ENCODE measurements at regions not wholly inside any gene's neighbourhood (a gene's known extent, or its start where the extent isn't known, plus 50 kb on each side); places are given as distances from the start of the nearest gene placed in this dataset.
"Not testable (repeated sequence)": the region's sequence is repeated elsewhere in the genome, so short reads cannot be mapped to it uniquely, and the experiment has no call there.

DNA sequence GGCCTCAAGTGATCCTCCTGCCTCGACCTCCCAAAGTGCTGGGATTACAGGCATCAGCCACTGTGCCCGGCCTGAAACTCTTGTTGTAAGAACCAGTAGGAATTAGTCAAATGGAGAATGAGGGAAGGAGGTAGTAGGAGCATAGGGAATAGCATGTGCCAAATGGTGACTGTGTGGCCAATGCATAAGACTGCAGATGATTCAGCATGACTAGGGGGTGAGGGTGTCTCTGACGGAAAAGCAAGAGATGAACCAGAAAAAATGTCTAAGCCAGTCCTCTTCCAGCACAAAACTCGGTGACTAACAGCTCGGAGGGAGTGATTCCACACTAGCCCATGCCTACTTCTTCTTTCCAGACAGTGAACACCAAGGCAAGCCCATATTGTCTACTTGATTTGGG is 58.2 kb upstream of the DUSP21 start:
- no peak for DNase-seq (ENCODE audit: low spot score in 2 of 2)
- no peak for FAIRE-seq

DNA sequence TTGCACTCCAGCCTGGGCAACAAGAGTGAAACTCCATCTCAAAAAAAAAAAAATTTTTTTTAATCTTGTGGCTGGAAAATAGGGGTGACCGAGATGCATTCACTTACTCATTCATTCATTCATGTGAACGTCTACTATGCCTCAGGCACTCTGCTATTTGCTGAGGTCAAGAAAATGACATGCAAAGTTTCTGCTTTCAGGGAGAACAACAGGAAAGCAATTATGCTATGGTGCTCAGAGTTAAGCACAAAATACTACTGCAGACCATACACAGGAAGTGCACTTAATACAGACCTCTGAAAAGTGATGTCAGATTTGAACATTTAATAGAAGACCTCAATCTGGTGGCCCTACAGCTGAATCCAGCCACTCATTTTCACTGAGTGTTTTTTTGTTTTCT is 59.6 kb upstream of the DUSP21 start:
- FAIRE-seq (no peak), DNase-seq (ENCODE audit: low spot score in 2 of 2) (no peak)

DNA sequence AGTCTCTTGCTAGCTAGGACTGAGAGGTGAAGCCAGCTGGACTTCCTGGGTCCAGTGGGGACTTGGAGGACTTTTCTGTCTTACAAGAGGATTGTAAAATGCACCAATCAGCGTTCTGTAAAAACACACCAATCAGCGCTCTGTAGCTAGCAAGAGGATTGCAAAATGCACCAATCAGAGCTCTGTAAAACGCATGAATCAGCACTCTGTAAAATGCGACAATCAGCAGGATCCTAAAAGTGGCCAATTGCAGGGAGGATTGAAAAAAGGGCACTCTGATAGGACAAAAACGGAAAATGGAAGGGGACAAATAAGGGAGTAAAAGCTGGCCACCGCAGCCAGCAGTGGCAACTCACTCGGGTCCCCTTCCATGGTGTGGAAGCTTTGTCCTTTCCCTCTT is 65.6 kb upstream of the DUSP21 start:
- FAIRE-seq (no peak), DNase-seq (ENCODE audit: low spot score in 2 of 2) (no peak)

DNA sequence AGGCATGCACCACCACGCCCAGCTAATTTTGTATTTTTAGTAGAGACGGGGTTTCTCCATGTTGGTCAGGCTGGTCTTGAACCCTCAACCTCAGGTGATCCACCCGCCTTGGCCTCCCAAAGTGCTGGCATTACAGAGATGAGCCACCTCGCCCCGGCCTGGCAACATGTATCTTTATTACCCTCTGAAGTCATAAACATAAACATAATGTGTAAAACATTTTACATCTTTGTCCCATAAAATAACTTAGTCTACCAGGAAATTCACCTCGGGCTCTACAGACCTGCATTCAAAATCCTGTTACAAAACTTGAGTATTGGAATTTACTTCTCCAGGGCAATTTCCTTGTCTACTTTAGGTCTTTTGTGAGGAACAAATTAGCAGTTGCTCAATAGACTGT is 68.1 kb upstream of the DUSP21 start:
- DNase-seq (ENCODE audit: low spot score in 2 of 2) (no peak), FAIRE-seq (no peak)

DNA sequence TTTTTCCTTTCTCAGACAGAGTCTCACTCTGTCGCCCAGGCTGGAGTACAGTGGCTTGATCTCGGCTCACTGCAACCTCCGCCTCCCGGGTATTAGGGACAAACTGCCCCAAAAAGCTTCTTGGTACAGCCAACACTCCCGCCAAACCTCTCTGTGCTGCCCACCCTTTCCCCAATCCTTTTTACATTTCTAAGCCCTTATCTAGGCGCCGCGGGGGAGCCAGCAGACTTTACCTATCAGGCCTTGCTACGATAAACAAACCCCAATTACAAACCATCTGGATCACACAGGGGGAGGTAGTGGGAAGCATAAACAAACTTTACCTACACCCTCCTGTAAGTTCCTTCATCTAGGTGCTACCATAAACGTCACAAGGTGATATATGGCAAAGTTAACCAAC is 69.8 kb upstream of the DUSP21 start:
- not testable (repeated sequence) for DNase-seq (ENCODE audit: low spot score in 2 of 2); FAIRE-seq

DNA sequence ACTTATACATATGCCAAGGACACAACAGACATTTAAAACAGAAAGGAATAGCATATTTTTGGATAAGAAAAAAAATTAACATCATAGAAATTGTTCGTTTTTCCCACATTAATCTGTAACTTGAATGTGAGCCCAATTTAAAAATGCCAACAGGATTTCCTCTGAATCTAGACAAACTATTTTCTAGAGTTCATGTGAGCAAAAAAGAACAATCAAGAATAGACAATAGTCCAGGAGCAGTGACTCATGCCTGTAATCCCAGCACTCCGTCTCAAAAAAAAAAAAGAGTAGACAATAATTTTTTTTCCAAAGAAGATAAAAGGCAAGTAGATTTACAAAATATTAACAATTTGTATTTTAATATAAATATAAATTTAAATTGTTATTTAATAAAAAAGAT is 73.7 kb upstream of the DUSP21 start:
- FAIRE-seq (peak; percentile 50), DNase-seq (ENCODE audit: low spot score in 2 of 2) (no peak)

DNA sequence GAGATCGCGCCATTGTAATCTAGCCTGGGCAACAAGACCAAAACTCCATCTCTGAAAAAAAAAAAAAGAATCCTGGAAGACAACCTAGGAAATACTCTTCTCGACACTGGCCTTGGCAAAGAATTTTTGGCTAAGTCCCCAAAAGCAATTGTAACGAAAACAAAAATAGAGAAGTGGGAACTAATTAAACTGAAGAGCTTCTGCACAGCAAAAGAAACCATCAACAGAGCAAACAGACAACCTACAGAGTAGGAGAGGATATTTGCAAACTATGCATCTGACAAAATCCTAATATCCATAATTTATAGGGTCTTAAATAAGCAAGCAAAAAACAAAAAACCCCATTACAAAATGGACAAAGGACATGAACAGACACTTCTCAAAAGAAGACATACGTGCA is 76.5 kb upstream of the DUSP21 start:
- FAIRE-seq (no peak), DNase-seq (ENCODE audit: low spot score in 2 of 2) (no peak)

DNA sequence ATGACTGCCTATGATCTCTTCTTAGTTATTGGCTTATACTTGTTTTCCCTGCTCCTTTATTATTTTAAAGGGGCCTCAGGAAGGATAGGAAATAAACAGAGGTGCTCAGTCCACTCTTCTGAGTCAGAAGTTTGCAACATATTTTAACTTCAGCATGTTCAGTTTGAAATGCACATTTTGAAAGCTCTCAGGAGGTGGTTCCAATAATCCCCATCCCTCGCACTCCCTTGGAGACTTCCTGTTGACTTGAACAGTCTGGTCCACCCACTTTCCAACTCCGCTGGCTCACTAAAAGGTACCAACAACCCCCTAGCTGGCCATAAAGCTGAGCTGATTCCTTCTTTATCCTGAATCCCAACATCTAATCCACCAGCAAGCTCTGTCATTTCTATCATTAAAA is 78.3 kb upstream of the DUSP21 start:
- FAIRE-seq (no peak), DNase-seq (ENCODE audit: low spot score in 2 of 2) (no peak)

DNA sequence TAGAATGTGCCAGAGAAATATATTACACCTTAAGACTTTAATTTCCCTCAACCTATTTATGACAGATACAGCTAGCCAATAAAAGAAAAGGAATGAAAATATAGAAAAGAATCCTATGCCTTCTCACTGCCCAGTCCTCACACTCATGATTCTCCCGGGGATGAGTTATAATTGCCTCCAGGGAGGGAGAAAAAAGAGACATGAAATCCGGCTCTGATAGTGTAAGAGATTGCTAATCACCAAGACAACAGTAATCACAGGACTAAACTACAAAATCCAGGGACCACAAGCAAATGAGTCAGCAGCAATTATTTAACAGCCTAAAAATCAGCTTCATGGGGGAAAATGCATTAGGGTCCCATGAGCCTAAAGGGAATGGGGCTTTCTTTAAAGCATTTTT is 95.9 kb upstream of the DUSP21 start:
- no peak for FAIRE-seq
- DNase-seq (ENCODE audit: low spot score in 2 of 2): no peak

DNA sequence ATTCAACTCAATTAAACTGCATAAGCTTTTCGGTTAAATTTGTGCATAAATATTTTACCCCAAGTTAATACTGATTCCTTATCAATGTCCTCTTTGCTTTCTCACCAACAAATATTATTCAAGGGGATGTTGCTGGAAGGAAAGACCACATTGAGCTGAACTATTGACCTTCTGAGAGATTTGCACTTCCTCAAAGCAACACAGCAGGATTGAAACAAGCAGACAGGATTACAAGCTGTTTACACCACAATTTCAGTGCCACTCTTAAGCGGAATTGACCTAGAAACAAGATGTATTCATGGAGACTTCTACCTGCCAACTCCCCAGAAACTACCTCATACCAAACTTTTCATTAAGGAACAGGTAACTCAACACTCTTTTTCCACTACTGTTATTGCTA is 96.5 kb upstream of the DUSP21 start:
- DNase-seq (ENCODE audit: low spot score in 2 of 2) (no peak), FAIRE-seq (no peak)

DNA sequence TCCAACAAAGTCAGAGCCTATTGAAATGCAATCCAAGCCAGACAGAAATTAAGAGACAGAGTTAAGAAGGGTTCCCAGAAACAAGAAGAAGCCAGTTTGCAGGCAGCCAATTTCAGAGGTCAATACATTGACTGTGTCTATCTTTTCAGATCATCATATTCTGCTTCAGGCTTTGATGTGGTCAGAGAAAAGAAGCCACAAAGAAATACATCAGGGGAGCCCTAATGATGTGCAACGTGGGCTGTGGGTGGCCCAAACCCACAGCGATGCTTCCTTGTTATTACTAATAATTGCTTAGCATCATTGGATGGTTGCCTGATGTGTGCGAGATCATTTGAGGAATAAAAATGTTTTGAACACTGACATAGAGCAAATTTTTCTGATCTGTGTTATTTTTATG is 99.0 kb upstream of the DUSP21 start:
- FAIRE-seq (no peak), DNase-seq (ENCODE audit: low spot score in 2 of 2) (no peak)

DNA sequence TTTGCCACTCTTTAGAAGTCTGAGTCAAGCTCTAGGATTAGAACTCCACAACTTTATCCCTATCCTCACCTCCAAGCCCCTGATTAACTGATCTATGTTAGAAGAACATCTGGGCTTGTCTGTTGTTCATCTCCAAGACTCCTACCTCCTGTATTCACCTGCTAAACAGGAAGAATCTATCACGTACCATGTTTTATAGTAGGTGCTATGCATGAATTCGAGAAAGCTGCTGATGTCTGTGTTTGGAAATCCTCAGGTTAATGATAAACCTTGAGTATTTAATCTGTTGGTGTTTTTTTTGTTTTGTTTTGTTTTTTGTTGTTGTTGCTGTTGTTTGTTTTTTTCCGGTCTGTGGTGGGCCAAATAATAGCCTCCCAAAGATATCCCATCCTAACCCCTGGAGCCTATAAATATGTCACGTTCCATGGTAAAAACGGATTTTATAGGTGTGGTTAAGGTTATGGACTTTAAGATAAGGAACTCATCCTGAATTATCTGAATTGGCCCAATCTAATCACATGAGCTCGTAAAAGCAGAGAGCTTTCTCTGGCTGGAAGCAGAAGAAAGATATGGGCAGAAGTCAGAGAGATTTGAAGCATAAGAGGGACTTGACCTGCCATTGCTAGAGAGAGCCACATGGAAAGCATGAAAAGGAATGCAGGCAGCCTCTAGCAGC is 101.2 kb upstream of the DUSP21 start:
- no peak for FAIRE-seq
- DNase-seq (ENCODE audit: low spot score in 2 of 2): no peak

DNA sequence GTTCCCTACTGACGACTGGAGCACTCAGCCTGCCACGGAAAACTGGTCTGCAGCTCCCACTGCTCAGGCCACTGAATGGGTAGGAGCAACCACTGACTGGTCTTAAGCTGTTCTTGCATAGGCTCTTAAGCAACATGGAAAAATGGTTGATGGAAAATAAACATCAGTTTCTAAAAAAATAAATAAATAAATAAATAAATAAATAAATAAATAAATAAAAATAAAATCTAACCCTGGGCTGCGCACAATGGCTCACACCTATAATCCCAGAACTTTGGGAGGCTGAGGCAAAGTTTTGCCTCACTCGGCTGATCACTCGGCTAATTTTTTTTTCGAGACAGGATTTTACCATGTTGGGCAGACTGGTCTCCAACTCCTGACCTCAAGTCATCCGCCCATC is 102.0 kb upstream of the DUSP21 start:
- FAIRE-seq: not testable (repeated sequence)

DNA sequence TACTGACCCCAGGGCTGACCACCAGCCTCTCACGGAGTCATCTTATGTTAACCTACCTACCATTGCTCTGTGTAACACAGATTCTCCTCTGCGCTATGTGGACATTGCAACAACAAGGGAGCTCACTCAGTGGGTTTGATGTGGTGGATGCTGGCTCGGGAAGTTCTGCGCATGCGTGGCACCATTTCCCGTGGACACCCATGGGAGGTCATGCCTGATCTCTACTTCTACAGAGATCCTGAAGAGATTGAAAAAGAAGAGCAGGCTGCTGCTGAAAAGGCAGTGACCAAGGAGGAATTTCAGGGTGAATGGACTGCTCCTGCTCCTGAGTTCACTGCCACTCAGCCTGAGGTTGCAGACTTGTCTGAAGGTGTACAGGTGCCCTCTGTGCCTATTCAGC is 102.4 kb upstream of the DUSP21 start:
- not testable (repeated sequence) for DNase-seq (ENCODE audit: low spot score in 2 of 2); FAIRE-seq

More for the DNA sequence above, 102.0 kb upstream of the DUSP21 start:
- DNase-seq (ENCODE audit: low spot score in 2 of 2): not testable (repeated sequence)

DNA sequence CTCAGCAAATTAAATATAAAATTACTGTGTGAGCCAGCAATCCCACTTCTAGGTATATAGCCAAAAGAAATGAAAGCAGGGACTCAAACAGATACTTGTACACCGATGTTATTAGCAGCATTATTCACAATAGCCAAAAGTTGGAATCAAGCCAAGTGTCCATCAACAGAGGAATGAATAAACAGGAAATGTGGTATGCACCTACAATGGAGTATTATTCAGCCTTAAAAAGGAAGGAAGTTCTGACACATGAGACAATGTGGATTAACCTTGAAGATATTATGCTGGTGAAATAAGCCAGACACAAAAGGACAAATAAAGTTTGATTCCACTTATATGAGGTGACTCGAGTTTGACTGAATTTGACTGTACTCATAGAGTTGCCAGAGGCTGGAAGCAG is 108.3 kb upstream of the DUSP21 start:
- no peak for DNase-seq (ENCODE audit: low spot score in 2 of 2)
- FAIRE-seq: no peak

DNA sequence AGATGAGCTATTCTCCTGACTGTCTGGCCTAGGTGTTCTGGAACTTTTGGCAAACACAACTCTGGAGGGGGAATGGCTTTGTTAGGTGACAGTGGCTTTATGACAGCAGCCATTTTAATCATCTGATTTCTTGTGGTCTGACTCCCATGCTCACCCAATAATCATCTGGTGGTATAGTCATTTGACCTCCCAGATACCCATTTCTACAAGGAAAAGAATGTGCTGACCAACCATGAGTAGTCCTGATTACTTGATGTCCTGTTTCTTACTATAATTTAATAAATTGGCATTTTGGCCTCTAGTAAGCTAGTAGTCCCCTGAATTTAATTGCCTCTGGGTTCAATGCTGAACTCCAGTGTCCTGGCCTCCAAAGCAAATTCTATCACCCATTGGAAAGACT is 109.9 kb upstream of the DUSP21 start:
- FAIRE-seq: no peak
- no peak for DNase-seq (ENCODE audit: low spot score in 2 of 2)

DNA sequence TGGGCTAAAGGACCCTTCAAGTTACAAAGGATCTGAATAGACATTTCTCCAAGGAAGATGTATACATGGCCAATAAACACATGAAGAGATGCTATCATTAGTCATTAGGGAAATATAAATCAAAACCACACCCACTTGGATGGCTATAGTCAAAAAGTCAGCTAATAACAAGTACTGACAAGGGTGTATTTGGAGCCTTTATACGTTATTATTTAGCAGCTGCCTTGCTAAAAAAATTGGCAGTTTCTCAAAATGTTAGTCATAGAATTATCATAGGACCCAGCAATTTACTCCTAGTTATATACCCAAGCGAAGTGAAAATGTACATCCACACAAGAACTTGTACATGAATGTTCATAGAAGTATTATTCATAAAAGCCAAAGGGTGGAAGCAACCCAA is 112.7 kb upstream of the DUSP21 start:
- FAIRE-seq: no peak
- no peak for DNase-seq (ENCODE audit: low spot score in 2 of 2)

DNA sequence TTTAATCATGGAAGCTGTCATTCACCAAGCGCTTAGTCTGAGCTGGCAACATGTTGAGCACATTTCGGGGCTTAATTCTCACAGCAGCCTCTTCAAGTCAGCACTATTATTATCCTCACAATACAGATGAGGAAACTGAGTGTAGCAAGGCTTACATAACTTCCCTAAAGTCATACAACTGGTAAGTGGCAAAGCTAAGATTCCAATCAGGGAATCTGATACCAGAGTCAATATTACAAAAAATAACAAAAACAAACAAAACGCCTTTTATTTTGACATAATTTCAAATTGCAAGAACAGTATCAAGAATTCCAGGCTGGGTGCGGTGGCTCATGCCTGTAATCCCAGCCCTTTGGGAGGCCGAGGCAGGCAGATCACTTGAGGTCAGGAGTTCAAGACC is 120.4 kb upstream of the DUSP21 start:
- FAIRE-seq: no peak
- no peak for DNase-seq (ENCODE audit: low spot score in 2 of 2)

DNA sequence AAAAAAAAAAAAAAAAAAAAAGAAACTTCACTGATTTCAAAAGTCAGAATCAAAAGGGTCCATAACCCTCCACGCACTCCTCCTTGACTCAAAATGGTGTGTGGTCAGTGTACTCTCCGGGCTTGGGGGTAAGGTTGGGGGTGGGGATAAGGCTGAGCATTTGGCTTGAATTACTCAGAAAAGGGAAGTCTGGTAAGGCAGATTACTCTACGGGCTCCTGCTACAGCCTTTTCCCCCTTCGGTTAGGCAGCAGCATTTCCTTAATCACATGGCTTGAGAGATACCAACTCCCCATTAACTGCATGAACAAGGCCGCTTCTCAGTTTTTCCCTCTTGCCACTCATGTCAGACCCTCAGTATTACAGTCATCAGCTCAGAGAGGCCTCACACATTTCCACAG is 135.4 kb upstream of the DUSP21 start:
- FAIRE-seq (no peak), DNase-seq (ENCODE audit: low spot score in 2 of 2) (no peak)

DNA sequence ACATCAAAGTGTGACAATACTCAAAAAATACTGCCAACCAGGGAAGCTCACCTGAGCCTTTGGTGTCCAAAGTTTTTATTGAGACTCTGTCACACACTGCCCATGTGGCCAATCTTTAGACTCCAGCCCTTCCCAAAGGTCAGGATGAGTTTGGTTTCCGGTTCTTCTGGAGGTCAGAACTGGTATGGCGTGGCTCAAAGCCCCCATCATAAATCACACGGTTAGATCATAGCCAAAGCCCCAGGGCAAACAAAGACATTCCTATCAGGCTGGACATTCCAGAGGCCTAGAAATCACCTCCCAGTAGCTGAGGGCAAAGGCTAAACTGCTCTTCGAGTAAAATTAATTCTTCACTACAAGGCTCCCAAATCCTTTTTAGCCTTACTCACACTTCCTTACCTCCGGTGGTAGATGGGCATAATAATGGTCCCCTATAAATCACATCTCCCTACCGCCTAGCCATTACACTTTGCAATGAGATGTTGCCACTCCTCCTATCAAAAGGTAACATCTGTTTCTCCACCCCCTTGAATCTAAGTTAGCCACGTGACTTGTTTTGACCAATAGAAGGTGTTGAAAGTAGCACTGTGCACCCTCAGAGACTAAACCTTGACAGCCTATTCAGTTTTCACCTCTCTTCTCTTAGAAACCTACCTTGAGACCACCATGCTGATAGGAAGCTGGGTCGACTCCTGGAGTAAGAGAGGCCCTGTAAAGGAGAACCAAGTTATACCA is 137.8 kb upstream of the DUSP21 start:
- no peak for DNase-seq (ENCODE audit: low spot score in 2 of 2)
- FAIRE-seq: no peak

DNA sequence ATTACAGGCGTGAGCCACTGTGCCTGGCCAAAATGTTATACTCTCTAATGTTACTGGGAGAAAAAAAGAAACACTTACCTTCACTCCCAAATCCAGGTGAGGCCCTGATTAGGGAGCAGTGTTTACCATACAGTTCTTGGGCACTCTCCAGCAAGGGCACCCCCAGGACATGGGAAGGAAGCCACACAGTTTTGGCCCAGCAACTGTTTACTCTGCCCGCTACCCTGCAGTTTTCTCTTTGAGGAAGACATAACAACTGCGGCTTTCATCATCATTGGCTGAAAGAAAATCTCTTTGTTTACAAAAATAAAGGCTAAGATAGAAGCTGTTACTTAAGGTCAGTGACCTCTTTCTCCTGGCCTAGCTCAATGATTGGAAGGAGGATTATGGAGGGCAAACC is 145.5 kb upstream of the DUSP21 start:
- FAIRE-seq (no peak), DNase-seq (ENCODE audit: low spot score in 2 of 2) (no peak)

DNA sequence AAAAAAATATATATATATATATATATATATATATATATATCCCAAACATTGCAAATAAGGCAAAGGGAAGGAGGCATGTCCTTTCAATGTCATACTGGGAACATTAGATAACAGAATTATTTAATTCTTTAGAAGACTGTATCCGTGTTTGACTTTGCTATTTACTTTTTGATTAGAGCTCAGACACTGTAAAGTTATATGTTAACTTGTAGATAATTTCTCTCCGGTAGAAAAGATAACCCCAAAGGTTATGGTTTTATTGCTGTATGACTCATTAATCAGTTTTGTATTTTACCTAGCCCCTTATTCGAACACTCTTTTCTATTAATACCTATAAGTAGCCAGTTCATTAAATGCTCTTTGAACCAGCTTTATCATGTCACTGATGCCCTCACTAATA is 150.6 kb upstream of the DUSP21 start:
- no peak for FAIRE-seq
- DNase-seq (ENCODE audit: low spot score in 2 of 2): no peak
